ENCODE measurements at regions not wholly inside any gene's neighbourhood (a gene's known extent, or its start where the extent isn't known, plus 50 kb on each side); places are given as distances from the start of the nearest gene placed in this dataset.

GRCh38 chr9:88889386-88889785 is 101.9 kb upstream of the S1PR3 start:
- TF ChIP-seq POLR2AphosphoS5 (IDR thresholded peaks at IDR 0.05; ENCODE audit: low read depth, low read length) (no peak), TAF1 (IDR thresholded peaks at IDR 0.05; ENCODE audit: borderline replicate concordance, insufficient read depth, low read length) (no peak)

Data from PFSK-1 (cell line).